ENCODE measurements at regions not wholly inside any gene's neighbourhood (a gene's known extent, or its start where the extent isn't known, plus 50 kb on each side); places are given as distances from the start of the nearest gene placed in this dataset.

GRCh38 chr9:108743901-108744371, 111.8 kb downstream of the ACTL7B start (continued):
- TF ChIP-seq ZNF318 (CRISPR knock-in tag; IDR thresholded peaks at IDR 0.05) (no peak), GPBP1L1 (CRISPR knock-in tag; IDR thresholded peaks at IDR 0.05) (no peak), CAMTA2 (CRISPR knock-in tag; IDR thresholded peaks at IDR 0.05; ENCODE audit: borderline replicate concordance) (no peak), ZNF781 (CRISPR knock-in tag; IDR thresholded peaks at IDR 0.05; ENCODE audit: borderline replicate concordance, not compliant biosample characterization) (no peak), TFE3 (CRISPR knock-in tag; IDR thresholded peaks at IDR 0.05) (no peak), CEBPZ (IDR thresholded peaks at IDR 0.05; ENCODE audit: low read length) (no peak), SAP130 (CRISPR knock-in tag; IDR thresholded peaks at IDR 0.05; ENCODE audit: low read depth) (peak; percentile 83), TRAFD1 (CRISPR knock-in tag; IDR thresholded peaks at IDR 0.05; ENCODE audit: borderline replicate concordance) (no peak), PHF20 (CRISPR knock-in tag; IDR thresholded peaks at IDR 0.05) (no peak)
- TF ChIP-seq, protein P1, sequence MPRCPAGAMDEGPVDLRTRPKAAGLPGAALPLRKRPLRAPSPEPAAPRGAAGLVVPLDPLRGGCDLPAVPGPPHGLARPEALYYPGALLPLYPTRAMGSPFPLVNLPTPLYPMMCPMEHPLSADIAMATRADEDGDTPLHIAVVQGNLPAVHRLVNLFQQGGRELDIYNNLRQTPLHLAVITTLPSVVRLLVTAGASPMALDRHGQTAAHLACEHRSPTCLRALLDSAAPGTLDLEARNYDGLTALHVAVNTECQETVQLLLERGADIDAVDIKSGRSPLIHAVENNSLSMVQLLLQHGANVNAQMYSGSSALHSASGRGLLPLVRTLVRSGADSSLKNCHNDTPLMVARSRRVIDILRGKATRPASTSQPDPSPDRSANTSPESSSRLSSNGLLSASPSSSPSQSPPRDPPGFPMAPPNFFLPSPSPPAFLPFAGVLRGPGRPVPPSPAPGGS (CRISPR knock-in tag; IDR thresholded peaks at IDR 0.05), result no peak

Measured in HepG2 (cell line).